GM12872 (cell line): ENCODE measurements at regions not wholly inside any gene's neighbourhood (a gene's known extent, or its start where the extent isn't known, plus 50 kb on each side); places are given as distances from the start of the nearest gene placed in this dataset.

Experiments used
- TF ChIP-seq, protein P1 (sequence below): IDR thresholded peaks from 3 replicates; pipeline ENCODE4 v1.5.1; 2011; ENCODE audit warnings: low read depth, mild to moderate bottlenecking, low read length, moderate library complexity; ENCODE audit not compliant: insufficient read depth

DNA sequence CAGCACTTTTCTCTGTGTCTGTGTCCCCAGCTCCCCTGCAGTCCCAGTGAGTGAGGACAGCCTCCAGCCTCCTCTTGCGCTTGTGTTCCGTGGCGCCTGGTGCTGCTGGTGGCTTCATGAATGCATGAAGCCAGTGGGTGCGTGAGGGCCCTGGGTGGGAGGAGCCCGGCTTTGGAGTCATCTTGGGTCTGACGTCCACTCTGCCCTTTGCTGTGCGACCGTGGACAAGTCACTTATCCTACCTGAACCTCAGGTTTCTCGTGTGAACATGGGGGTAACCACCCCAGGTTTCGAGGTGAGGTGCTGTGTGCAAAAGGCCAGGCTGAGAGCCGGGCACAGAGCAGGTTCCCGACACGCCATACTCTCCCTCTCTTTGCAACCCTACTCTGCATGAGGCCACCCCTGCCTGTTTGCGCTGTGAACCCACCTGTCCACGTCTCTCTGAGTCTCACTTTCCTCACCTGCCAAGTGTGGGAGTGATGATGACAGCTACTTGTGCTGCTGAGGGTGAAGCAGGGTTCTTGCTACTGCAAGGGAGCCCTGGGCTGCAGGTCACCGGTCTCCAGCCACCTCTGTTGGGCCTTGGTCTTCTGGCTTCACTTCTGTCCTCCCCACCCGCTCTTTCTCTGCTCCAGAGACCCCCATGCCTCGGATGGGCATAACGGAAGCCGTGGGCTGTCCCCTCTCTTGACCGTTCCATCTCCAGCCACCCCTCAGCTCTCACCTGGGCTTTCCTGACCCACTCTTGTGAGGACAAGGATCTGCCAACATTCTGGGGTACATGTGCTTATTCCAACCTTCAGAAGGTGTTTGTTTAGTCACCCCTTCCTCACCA is 537.6 kb downstream of the TBC1D22A start:
- TF ChIP-seq, protein P1, sequence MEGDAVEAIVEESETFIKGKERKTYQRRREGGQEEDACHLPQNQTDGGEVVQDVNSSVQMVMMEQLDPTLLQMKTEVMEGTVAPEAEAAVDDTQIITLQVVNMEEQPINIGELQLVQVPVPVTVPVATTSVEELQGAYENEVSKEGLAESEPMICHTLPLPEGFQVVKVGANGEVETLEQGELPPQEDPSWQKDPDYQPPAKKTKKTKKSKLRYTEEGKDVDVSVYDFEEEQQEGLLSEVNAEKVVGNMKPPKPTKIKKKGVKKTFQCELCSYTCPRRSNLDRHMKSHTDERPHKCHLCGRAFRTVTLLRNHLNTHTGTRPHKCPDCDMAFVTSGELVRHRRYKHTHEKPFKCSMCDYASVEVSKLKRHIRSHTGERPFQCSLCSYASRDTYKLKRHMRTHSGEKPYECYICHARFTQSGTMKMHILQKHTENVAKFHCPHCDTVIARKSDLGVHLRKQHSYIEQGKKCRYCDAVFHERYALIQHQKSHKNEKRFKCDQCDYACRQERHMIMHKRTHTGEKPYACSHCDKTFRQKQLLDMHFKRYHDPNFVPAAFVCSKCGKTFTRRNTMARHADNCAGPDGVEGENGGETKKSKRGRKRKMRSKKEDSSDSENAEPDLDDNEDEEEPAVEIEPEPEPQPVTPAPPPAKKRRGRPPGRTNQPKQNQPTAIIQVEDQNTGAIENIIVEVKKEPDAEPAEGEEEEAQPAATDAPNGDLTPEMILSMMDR: no peak

- TF ChIP-seq, protein P1: no peak
Observed at GRCh38 chr22:47299211-47299862, 536.9 kb downstream of the TBC1D22A start.

DNA sequence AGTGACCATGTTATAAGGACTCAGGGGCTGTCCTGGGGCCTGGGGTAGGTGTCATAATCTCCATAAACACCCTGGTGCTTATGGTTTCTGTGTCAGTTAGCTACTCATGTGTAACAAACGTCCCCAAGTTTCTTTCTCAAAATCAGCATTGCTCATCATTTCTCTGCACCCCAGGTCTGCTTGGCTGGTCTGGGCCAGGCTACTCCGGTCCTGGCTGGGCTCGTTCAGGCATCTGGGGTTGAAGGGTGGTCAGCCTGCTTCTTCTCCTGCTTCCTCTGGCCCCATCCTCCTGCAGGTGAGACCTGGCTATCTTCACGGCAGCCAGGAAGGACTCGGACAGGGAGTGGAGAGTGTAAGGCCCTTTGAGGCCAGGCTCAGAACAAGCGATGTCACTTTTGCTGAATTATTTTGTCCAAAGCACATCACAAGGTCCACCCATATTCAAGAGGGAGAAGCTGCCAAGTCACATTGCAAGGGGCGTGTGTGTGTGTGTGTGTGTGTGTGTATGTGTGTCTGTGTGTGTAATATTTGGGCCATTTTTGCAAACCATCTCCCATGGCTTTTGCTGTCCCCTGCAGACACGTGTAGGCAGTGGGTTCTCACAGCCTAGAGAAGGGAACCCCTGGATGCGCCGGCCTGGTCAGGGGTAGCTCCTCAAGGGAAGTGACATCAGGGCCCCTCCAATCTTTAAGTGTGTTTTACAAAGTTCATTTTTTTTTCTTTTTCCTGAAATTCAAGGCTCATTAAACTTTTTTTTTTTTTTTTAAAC is 535.8 kb downstream of the TBC1D22A start:
- TF ChIP-seq, protein P1: no peak

DNA sequence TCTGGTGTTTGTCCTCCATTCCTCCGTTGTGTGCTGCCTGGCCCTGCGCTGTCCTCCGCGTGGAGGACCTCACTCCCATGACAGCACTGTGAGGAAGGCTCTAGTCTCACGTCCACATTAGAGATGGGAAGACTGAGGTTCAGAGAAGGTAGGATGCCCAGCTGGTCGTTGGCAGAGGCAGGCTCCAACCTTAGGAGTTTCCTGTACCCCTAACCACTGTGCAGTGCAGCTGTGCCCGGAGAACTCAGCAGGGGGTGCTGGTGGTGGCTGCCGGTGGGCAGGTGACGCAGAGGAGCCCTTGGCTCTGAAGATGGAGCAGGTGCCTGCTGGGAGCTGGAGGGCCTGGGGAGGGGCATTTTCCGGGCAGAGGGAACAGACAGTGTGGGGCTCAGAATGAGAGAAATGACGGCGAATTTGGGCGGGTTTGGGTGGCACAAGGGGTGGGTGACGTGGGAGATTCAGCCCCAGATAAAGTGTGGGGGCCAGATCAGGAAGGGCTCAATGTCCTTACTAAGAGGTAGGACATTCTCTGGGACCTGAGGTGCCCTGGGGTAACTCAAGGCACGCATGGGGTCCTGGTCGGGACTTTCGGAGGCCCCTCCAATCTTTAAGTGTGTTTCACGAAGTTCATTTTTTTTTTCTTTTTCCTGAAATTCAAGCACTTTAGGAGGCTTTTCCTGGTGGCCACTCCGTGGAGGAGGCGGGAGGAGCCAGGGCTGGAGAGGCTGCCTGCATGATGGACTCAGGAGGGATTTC is 535.0 kb downstream of the TBC1D22A start:
- TF ChIP-seq, protein P1: no peak

- TF ChIP-seq, protein P1: no peak
Observed at GRCh38 chr22:47296405-47297260, 534.2 kb downstream of the TBC1D22A start.

GRCh38 chr22:47295982-47296381 is 533.5 kb downstream of the TBC1D22A start:
- TF ChIP-seq, protein P1: no peak
